H1 (cell line): ENCODE measurements at regions not wholly inside any gene's neighbourhood (a gene's known extent, or its start where the extent isn't known, plus 50 kb on each side); places are given as distances from the start of the nearest gene placed in this dataset.

Source experiments
- CTCF ChIA-PET: fragments of 300-600 bp; sonication (Branson Sonifier 250); formaldehyde crosslinking; loops from one replicate; lab custom pipeline; 2021; ENCODE audit not compliant: partially characterized antibody; lab: Charles Lee
- POLR2A ChIA-PET: fragments of 300-600 bp; sonication (Branson Sonifier 250); formaldehyde crosslinking; loops from one replicate; lab custom pipeline; 2021; ENCODE audit warnings: inconsistent platforms; ENCODE audit not compliant: partially characterized antibody; lab: Charles Lee
- DNase-seq, 2 experiments: peaks; one replicate each; pipeline versions ENCODE4 v3.0.0 to v3.0.0-alpha.2; 2010 to 2022; ENCODE audit warnings: low spot score in 2 of 2, low read depth in 1 of 2, mixed read lengths in 1 of 2
- FAIRE-seq: peaks from 2 replicates; lab custom pipeline; 2011; peaks lifted over from hg19 to GRCh38; lab: Jason Lieb, UNC
- H2AFZ ChIP-seq: 2 replicates; pipeline ENCODE4 v1.8.1; 2012; ENCODE audit warnings: low read length, inconsistent platforms
- H2AK5ac ChIP-seq: 2 replicates; pipeline ENCODE4 v1.6.1; 2013; ENCODE audit warnings: low read depth, low read length
- H2BK120ac ChIP-seq: replicated peaks from 2 replicates; pipeline ENCODE3; 2013; ENCODE audit warnings: low read depth, low read length, inconsistent platforms
- H2BK12ac ChIP-seq: 2 replicates; pipeline ENCODE4 v1.6.1; 2013; ENCODE audit warnings: low read depth, low read length
- H2BK15ac ChIP-seq: 2 replicates; pipeline ENCODE4 v1.6.1; 2013; ENCODE audit warnings: low read length
- H2BK20ac ChIP-seq: 2 replicates; pipeline ENCODE4 v1.6.1; 2013; ENCODE audit warnings: low read length
- H2BK5ac ChIP-seq: 2 replicates; pipeline ENCODE4 v1.6.1; 2013; ENCODE audit warnings: low read depth, low read length
- H3K14ac ChIP-seq: 2 replicates; pipeline ENCODE4 v1.6.1; 2013; ENCODE audit warnings: inconsistent platforms; ENCODE audit not compliant: insufficient read length
- H3K18ac ChIP-seq: 2 replicates; pipeline ENCODE4 v1.6.1; 2013; ENCODE audit warnings: low read length; ENCODE audit errors: extremely low read depth
- H3K23ac ChIP-seq: 2 replicates; pipeline ENCODE4 v1.6.1; 2013; ENCODE audit warnings: inconsistent platforms; ENCODE audit not compliant: insufficient read length
- H3K23me2 ChIP-seq: 2 replicates; pipeline ENCODE4 v1.6.1; 2013; ENCODE audit warnings: low read depth, low read length
- H3K27ac ChIP-seq: 2 replicates; pipeline ENCODE4 v1.6.1; 2011; ENCODE audit warnings: low read depth, low read length, inconsistent platforms
- H3K27me3 ChIP-seq, 4 experiments: replicated peaks in 1 of 4; 1 replicate in 1 of 4; 2 replicates in 3 of 4; pipeline versions ENCODE4 v1.6.1 to v1.8.1; 2011 to 2013; ENCODE audit warnings: low read length in 3 of 4, mild to moderate bottlenecking in 3 of 4, inconsistent platforms in 2 of 4, mixed read lengths in 2 of 4, moderate library complexity in 1 of 4; ENCODE audit not compliant: control insufficient read depth in 3 of 4, insufficient read depth in 3 of 4; ENCODE audit errors: extremely low read depth in 1 of 4
- H3K36me3 ChIP-seq, 4 experiments: 2 replicates each; pipeline versions ENCODE4 v1.6.1 to v1.8.1; 2011 to 2013; ENCODE audit warnings: mild to moderate bottlenecking in 4 of 4, low read length in 3 of 4, moderate library complexity in 2 of 4, control low read depth in 1 of 4, inconsistent platforms in 1 of 4; ENCODE audit not compliant: insufficient read depth in 4 of 4, control insufficient read depth in 2 of 4
- H3K4ac ChIP-seq: replicated peaks from 2 replicates; pipeline ENCODE3; 2013; ENCODE audit warnings: low read length, low read depth, mixed read lengths, inconsistent platforms; ENCODE audit not compliant: insufficient read length
- H3K4me1 ChIP-seq, 4 experiments: replicated peaks in 1 of 4; 1 replicate in 1 of 4; 2 replicates in 3 of 4; pipeline versions ENCODE4 v1.6.1 to v1.8.1; 2011 to 2013; ENCODE audit warnings: low read length in 3 of 4, inconsistent platforms in 2 of 4, mixed read lengths in 1 of 4; ENCODE audit not compliant: insufficient read depth in 4 of 4, control insufficient read depth in 3 of 4
- H3K4me2 ChIP-seq, 2 experiments: 2 replicates each; pipeline versions ENCODE4 v1.6.1 to v1.8.1; 2011 to 2013; ENCODE audit warnings: low read depth in 2 of 2, low read length in 2 of 2, control low read depth in 1 of 2, inconsistent platforms in 1 of 2, mild to moderate bottlenecking in 1 of 2; ENCODE audit not compliant: insufficient read depth in 1 of 2
- H3K4me3 ChIP-seq, 4 experiments: fragments of 200-600, 300-600 bp in 1 of 4; sonication (generic), shearing (Covaris generic), sonication (Bioruptor Twin) in 1 of 4; 2 replicates each; pipeline versions ENCODE4 v1.5.1 to v1.8.1; 2011 to 2016; ENCODE audit warnings: low read length in 4 of 4, low read depth in 3 of 4, control low read depth in 2 of 4, inconsistent platforms in 2 of 4, mild to moderate bottlenecking in 2 of 4, mixed read lengths in 1 of 4, moderate library complexity in 1 of 4; ENCODE audit not compliant: insufficient read depth in 2 of 4; ENCODE audit errors: extremely low read depth in 1 of 4
- H3K56ac ChIP-seq: replicated peaks from 2 replicates; pipeline ENCODE3; 2013; ENCODE audit warnings: low read depth, mild to moderate bottlenecking, mixed read lengths, low read length, inconsistent platforms; ENCODE audit not compliant: insufficient read length
- H3K79me1 ChIP-seq: 2 replicates; pipeline ENCODE4 v1.6.1; 2013; ENCODE audit warnings: low read depth, low read length, control low read depth
- H3K79me2 ChIP-seq, 2 experiments: 2 replicates each; pipeline versions ENCODE4 v1.6.1 to v1.8.1; 2012 to 2013; ENCODE audit warnings: low read length in 2 of 2, mild to moderate bottlenecking in 2 of 2, inconsistent platforms in 1 of 2; ENCODE audit not compliant: insufficient read depth in 2 of 2, control insufficient read depth in 1 of 2
- H3K9ac ChIP-seq, 4 experiments: replicated peaks in 1 of 4; 1 replicate in 1 of 4; 2 replicates in 3 of 4; pipeline versions ENCODE4 v1.6.1 to v1.8.1; 2011 to 2013; ENCODE audit warnings: low read depth in 3 of 4, low read length in 3 of 4, control low read depth in 2 of 4, mild to moderate bottlenecking in 2 of 4, moderate library complexity in 2 of 4, inconsistent platforms in 1 of 4; ENCODE audit errors: extremely low read depth in 1 of 4
- H3K9me3 ChIP-seq, 2 experiments: 2 replicates each; pipeline versions ENCODE4 v1.6.1 to v1.8.1; 2012 to 2013; ENCODE audit warnings: mild to moderate bottlenecking in 2 of 2, moderate library complexity in 2 of 2, control low read depth in 1 of 2, inconsistent platforms in 1 of 2, low read depth in 1 of 2, low read length in 1 of 2, mixed read lengths in 1 of 2; ENCODE audit not compliant: insufficient read depth in 2 of 2
- H4K20me1 ChIP-seq, 2 experiments: replicated peaks in 1 of 2; 2 replicates each; pipeline versions ENCODE3 to v1.8.1; 2011 to 2013; ENCODE audit warnings: inconsistent platforms in 2 of 2, low read length in 2 of 2, mild to moderate bottlenecking in 1 of 2; ENCODE audit not compliant: insufficient read depth in 2 of 2, control insufficient read depth in 1 of 2
- H4K5ac ChIP-seq: 2 replicates; pipeline ENCODE4 v1.6.1; 2013; ENCODE audit warnings: low read length, low read depth, mixed read lengths, inconsistent platforms; ENCODE audit not compliant: insufficient read length
- H4K8ac ChIP-seq: 2 replicates; pipeline ENCODE4 v1.8.0; 2013; ENCODE audit warnings: mild to moderate bottlenecking, moderate library complexity, low read length, inconsistent platforms; ENCODE audit not compliant: insufficient read depth; ENCODE audit errors: extremely low read depth
- H4K91ac ChIP-seq: replicated peaks from 2 replicates; pipeline ENCODE3; 2013; ENCODE audit warnings: low read length, mixed read lengths, inconsistent platforms; ENCODE audit not compliant: insufficient read length
- CBX8 ChIP-seq: fragments of 300-800, 300-1000 bp; sonication (generic); IDR thresholded peaks from 2 replicates; pipeline ENCODE4 v1.7.1; 2016; ENCODE audit warnings: low read depth, low read length, borderline replicate concordance
- CREB1 ChIP-seq: IDR thresholded peaks from 2 replicates; pipeline ENCODE4 v1.6.1; 2012; ENCODE audit warnings: inconsistent platforms
- EZH2 ChIP-seq: fragments of 200-600 bp; sonication (generic); IDR thresholded peaks from 2 replicates; pipeline ENCODE4 v1.7.1; 2012; ENCODE audit warnings: low read depth, mild to moderate bottlenecking, moderate library complexity, low read length, inconsistent platforms; ENCODE audit not compliant: severe bottlenecking
- HDAC2 ChIP-seq, 2 experiments: fragments of 300-600 bp in 1 of 2; sonication (generic) in 1 of 2; IDR thresholded peaks; 2 replicates each; pipeline ENCODE4 v1.6.1; 2011 to 2012; ENCODE audit warnings: low read depth in 2 of 2, low read length in 2 of 2, mild to moderate bottlenecking in 2 of 2, moderate library complexity in 2 of 2, borderline replicate concordance in 1 of 2, inconsistent platforms in 1 of 2
- MAFK ChIP-seq: IDR thresholded peaks from 2 replicates; pipeline ENCODE4 v1.6.1; 2012; ENCODE audit warnings: low read depth, mild to moderate bottlenecking, improper control_type of control experiment, low read length
- POU5F1 ChIP-seq: IDR thresholded peaks from 2 replicates; pipeline ENCODE4 v1.6.1; 2011; ENCODE audit warnings: low read depth, mild to moderate bottlenecking, low read length, moderate library complexity
- RNF2 ChIP-seq: fragments of 200-900, 300-1000 bp; sonication (generic); IDR thresholded peaks from 2 replicates; pipeline ENCODE4 v1.7.1; 2016; ENCODE audit warnings: borderline replicate concordance, low read depth, mild to moderate bottlenecking, antibody characterized with exemption, low read length; ENCODE audit not compliant: poor library complexity, severe bottlenecking; ENCODE audit errors: missing control alignments
- TAF7 ChIP-seq: optimal IDR thresholded peaks from 2 replicates; pipeline ENCODE3; 2011; ENCODE audit warnings: low read depth, mild to moderate bottlenecking, inconsistent platforms, low read length, moderate library complexity, borderline replicate concordance
- TEAD4 ChIP-seq: IDR thresholded peaks from 2 replicates; pipeline ENCODE4 v1.6.1; 2012; ENCODE audit warnings: low read depth, low read length, inconsistent platforms, mixed read lengths
- YY1 ChIP-seq: IDR thresholded peaks from 2 replicates; pipeline ENCODE4 v1.6.1; 2011; ENCODE audit warnings: low read depth, mild to moderate bottlenecking, low read length
- WGBS, 2 experiments: shearing (Covaris generic) in 1 of 2; methylation state at CpG; one replicate each; pipeline versions ENCODE4 v1.1.6 to v1.1.7; 2013 to 2015; ENCODE audit warnings: low lambda C conversion rate in 2 of 2, mixed read lengths in 2 of 2, inconsistent platforms in 1 of 2, low coverage in 1 of 2, missing lambda C conversion rate in 1 of 2; ENCODE audit not compliant: insufficient replicate concordance in 2 of 2, insufficient coverage in 1 of 2, insufficient read length in 1 of 2; ENCODE audit errors: extremely low coverage in 1 of 2, missing lambda C conversion rate in 1 of 2; 5-methylcytosine and 5-hydroxymethylcytosine counted together
- TF ChIP-seq, protein P1 (sequence below), 3 experiments: IDR thresholded peaks; 1 replicate in 2 of 3; 2 replicates in 1 of 3; pipeline versions ENCODE4 v1.5.1 to v1.6.1; 2011; ENCODE audit warnings: low read length in 3 of 3, mild to moderate bottlenecking in 3 of 3, inconsistent platforms in 2 of 3, low read depth in 1 of 3, moderate library complexity in 1 of 3; ENCODE audit not compliant: insufficient read depth in 1 of 3; ENCODE audit errors: control extremely low read depth in 1 of 3

DNA sequence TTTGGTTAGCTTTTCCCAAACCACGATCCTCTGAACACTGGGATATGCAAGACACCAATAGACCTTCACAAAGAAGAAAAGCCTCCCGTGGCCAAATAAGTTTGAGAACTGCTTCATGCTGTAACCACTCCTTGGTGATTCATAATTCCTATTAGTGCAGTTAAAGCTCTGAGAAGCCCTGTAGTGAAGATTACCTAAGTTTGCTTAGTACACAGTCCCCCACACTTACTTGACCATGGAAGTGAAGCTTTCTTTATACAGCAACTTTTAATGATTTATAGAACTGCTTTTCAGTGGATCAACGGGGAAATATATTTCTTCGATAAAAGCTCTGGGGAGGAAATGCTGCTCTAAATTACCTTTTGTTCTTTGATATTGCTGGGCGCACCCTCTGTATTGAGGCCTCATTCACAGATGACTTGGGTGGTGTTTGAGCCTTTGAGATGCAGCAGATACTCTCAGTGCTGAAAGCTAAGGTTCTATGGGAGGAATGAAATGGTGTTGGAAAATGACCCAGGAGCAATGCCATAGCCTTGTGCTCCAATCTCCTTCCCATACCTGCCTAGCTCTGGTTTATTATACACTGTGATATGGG is 67.4 kb downstream of the CBLL2 start:
- 93% methylated on average over 5 of the region's 5 CpGs; no CpG with 5 or more reads in 1 of the 2 experiments for WGBS, 2 experiments
- no peak overlapping the region for H2AFZ ChIP-seq
- no peak for TF ChIP-seq MAFK
- TF ChIP-seq TAF7, result no peak
- TF ChIP-seq RNF2, result no peak
- TF ChIP-seq POU5F1, result no peak
- no peak for TF ChIP-seq EZH2
- TF ChIP-seq YY1, result no peak
- TF ChIP-seq, protein P1, sequence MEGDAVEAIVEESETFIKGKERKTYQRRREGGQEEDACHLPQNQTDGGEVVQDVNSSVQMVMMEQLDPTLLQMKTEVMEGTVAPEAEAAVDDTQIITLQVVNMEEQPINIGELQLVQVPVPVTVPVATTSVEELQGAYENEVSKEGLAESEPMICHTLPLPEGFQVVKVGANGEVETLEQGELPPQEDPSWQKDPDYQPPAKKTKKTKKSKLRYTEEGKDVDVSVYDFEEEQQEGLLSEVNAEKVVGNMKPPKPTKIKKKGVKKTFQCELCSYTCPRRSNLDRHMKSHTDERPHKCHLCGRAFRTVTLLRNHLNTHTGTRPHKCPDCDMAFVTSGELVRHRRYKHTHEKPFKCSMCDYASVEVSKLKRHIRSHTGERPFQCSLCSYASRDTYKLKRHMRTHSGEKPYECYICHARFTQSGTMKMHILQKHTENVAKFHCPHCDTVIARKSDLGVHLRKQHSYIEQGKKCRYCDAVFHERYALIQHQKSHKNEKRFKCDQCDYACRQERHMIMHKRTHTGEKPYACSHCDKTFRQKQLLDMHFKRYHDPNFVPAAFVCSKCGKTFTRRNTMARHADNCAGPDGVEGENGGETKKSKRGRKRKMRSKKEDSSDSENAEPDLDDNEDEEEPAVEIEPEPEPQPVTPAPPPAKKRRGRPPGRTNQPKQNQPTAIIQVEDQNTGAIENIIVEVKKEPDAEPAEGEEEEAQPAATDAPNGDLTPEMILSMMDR (IDR thresholded peaks at IDR 0.05; ENCODE audit: control extremely low read depth in 1 of 3, insufficient read depth in 1 of 3, low read depth in 1 of 3, low read length in 3 of 3), result no peak
- no peak for TF ChIP-seq HDAC2 (IDR thresholded peaks at IDR 0.05; ENCODE audit: borderline replicate concordance in 1 of 2, low read depth in 2 of 2, low read length in 2 of 2)
- TF ChIP-seq TEAD4, result no peak
- TF ChIP-seq CBX8, result no peak
- no peak for TF ChIP-seq CREB1

More for the DNA sequence above, 67.4 kb downstream of the CBLL2 start:
- Histone ChIP-seq H3K9ac (no peak overlapping the region), H4K5ac (no peak overlapping the region), H3K79me2 (no peaks in the 10 kb centered on the region), H2BK12ac (no peak overlapping the region), H3K4me2 (no peak overlapping the region), H3K79me1 (no peaks in the 10 kb centered on the region), H2BK5ac (no peak overlapping the region), H3K36me3 (no peaks in the 10 kb centered on the region), H2BK120ac (no peak overlapping the region), H3K4me1 (no peaks in the 10 kb centered on the region; a peak in 1 of 7 replicates), H2BK20ac (no peak overlapping the region), H2BK15ac (no peak overlapping the region), H3K27ac (no peak overlapping the region), H2AK5ac (no peak overlapping the region), H3K18ac (no peak overlapping the region), H4K91ac (no peak overlapping the region), H3K23me2 (no peaks in the 10 kb centered on the region), H4K20me1 (no peaks in the 10 kb centered on the region), H3K27me3 (no peaks in the 10 kb centered on the region), H3K14ac (no peak overlapping the region), H4K8ac (no peak overlapping the region), H3K4me3 (no peak overlapping the region), H3K4ac (no peak overlapping the region), H3K9me3 (no peaks in the 10 kb centered on the region; a peak in 1 of 4 replicates), H3K56ac (no peak overlapping the region), H3K23ac (no peak overlapping the region)
- ChIA-PET POLR2A (no interaction called here), CTCF (interaction anchor here (1.3 kb wide), 1 partner anchor 355 kb away, joined by 3 read pairs; no protein-coding TSS in a partner anchor)
- FAIRE-seq (no peak), DNase-seq (no peak)
